ENCODE measurements at regions not wholly inside any gene's neighbourhood (a gene's known extent, or its start where the extent isn't known, plus 50 kb on each side); places are given as distances from the start of the nearest gene placed in this dataset.

GRCh38 chr9:81156381-81156780 is 533.0 kb downstream of the TLE1 start:
- Mint-ChIP-seq H3K4me3 (no peak overlapping the region), H3K27me3 (ENCODE audit: low read depth) (no peaks in the 10 kb centered on the region), H3K36me3 (ENCODE audit: low read depth) (no peaks in the 10 kb centered on the region), H3K27ac (no peak overlapping the region), H3K4me1 (no peaks in the 10 kb centered on the region), H3K9me3 (peaks cover 5% of the 10 kb centered on the region)
- TF ChIP-seq, protein P1, sequence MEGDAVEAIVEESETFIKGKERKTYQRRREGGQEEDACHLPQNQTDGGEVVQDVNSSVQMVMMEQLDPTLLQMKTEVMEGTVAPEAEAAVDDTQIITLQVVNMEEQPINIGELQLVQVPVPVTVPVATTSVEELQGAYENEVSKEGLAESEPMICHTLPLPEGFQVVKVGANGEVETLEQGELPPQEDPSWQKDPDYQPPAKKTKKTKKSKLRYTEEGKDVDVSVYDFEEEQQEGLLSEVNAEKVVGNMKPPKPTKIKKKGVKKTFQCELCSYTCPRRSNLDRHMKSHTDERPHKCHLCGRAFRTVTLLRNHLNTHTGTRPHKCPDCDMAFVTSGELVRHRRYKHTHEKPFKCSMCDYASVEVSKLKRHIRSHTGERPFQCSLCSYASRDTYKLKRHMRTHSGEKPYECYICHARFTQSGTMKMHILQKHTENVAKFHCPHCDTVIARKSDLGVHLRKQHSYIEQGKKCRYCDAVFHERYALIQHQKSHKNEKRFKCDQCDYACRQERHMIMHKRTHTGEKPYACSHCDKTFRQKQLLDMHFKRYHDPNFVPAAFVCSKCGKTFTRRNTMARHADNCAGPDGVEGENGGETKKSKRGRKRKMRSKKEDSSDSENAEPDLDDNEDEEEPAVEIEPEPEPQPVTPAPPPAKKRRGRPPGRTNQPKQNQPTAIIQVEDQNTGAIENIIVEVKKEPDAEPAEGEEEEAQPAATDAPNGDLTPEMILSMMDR (IDR thresholded peaks at IDR 0.05; ENCODE audit: unreplicated experiment in 3 of 3): no peak

DNA sequence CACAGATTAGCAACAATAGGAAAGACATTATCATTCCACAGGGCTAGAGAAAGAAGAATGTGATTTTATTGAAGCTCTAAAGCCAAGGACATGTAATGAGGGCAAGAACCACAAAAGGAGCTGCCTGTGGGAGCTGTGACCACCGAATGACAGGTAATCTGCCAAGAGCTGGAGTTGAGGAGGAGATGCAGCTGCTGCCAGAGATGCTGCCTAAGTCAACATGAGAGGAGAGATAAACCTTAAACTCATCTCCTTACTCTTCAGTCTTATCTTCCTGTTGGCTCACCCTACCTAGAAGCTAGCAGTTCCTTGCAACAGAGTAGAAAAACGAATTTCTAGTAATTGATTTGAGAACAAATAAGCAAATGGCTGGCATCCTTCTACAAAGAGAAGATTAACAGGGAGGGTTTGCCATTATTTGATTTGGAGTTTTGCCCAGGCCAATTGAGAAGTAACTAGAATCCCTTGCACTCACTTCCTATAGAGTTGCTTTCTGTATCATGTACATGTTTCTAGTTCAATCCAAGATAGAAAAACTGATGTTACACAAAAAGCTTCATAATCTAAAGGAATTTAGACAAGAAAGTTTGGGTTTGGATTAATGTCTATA is 539.2 kb downstream of the TLE1 start:
- peaks cover 7% of the 10 kb centered on the region for H3K4me1 Mint-ChIP-seq
- TF ChIP-seq, protein P1 (IDR thresholded peaks at IDR 0.05; ENCODE audit: unreplicated experiment in 3 of 3): no peak
- H3K9me3 Mint-ChIP-seq: peaks cover 26% of the 10 kb centered on the region
- no peak overlapping the region for H3K4me3 Mint-ChIP-seq
- peak overlapping the region in 2 of 3 experiments; percentile 61 to 62 for H3K27ac Mint-ChIP-seq
- H3K36me3 Mint-ChIP-seq (ENCODE audit: low read depth): no peaks in the 10 kb centered on the region
- H3K27me3 Mint-ChIP-seq (ENCODE audit: low read depth): no peaks in the 10 kb centered on the region

DNA sequence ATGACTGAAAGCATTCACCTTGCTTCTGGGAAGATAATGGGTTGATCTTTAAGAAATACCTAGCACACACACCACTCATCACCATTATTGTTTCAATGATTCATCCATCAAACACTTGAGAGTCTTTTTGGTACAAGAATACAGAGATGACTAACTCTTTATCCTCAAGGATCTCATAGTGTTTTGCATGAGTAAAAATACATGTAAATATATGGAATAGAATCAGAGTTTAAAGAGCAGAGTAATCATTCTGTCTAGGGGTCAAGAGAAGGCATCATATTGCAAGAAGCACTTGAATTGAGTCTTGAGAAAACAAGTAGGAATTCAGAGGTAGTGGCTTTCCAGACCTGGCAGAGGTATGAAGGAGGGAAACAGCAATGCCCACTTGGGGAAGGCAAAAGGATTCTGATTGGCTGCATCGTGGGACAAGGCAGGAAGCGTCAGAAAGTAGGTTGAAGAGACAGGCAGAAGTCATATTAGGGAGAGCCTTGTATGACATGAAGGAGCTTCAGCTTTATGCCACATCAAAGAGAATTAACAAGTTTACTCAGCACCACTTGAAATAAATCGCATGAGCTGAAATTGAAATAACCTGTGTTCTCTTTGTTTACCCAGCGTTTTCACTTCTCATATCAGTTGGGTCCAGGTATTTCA is 542.5 kb downstream of the TLE1 start:
- Mint-ChIP-seq H3K36me3 (ENCODE audit: low read depth) (no peaks in the 10 kb centered on the region), H3K27ac (no peak overlapping the region), H3K9me3 (peaks cover 23% of the 10 kb centered on the region), H3K27me3 (ENCODE audit: low read depth) (no peaks in the 10 kb centered on the region), H3K4me1 (peaks cover 7% of the 10 kb centered on the region), H3K4me3 (no peak overlapping the region)
- TF ChIP-seq, protein P1 (IDR thresholded peaks at IDR 0.05; ENCODE audit: unreplicated experiment in 3 of 3): no peak

DNA sequence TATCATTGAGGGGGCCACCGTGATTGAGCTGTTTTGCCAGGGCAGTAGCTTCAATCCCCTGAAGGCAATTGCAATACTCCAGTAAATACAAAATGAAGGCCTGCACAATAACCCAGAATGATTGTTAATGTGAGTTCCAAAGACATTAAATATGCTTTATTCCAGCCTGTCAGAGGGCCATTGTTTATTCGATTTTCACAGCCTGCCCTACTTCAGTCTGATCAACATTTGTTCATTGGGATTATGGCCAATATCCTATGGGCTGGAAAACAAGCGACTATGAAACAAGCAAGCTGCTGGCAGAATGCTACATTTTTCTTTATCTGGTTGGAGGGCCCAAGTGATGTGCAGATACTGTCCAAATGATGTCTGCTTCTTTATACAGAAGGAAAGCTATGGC is 543.1 kb downstream of the TLE1 start:
- Mint-ChIP-seq H3K9me3 (peaks cover 23% of the 10 kb centered on the region), H3K4me3 (no peak overlapping the region), H3K4me1 (peaks cover 7% of the 10 kb centered on the region)

GRCh38 chr9:81145331-81145963 is 543.9 kb downstream of the TLE1 start:
- TF ChIP-seq, protein P1 (IDR thresholded peaks at IDR 0.05; ENCODE audit: unreplicated experiment in 3 of 3): no peak
- H3K4me1 Mint-ChIP-seq: peaks cover 7% of the 10 kb centered on the region
- no peak overlapping the region for H3K4me3 Mint-ChIP-seq
- H3K27me3 Mint-ChIP-seq (ENCODE audit: low read depth): no peaks in the 10 kb centered on the region
- H3K9me3 Mint-ChIP-seq: peaks cover 23% of the 10 kb centered on the region
- H3K27ac Mint-ChIP-seq: no peak overlapping the region
- no peaks in the 10 kb centered on the region for H3K36me3 Mint-ChIP-seq (ENCODE audit: low read depth)

More for the DNA sequence above, 543.1 kb downstream of the TLE1 start:
- H3K27me3 Mint-ChIP-seq (ENCODE audit: low read depth): no peaks in the 10 kb centered on the region
- TF ChIP-seq, protein P1 (IDR thresholded peaks at IDR 0.05; ENCODE audit: unreplicated experiment in 3 of 3): no peak
- no peaks in the 10 kb centered on the region for H3K36me3 Mint-ChIP-seq (ENCODE audit: low read depth)
- H3K27ac Mint-ChIP-seq: no peak overlapping the region
